ENCODE measurements at regions not wholly inside any gene's neighbourhood (a gene's known extent, or its start where the extent isn't known, plus 50 kb on each side); places are given as distances from the start of the nearest gene placed in this dataset.

DNA sequence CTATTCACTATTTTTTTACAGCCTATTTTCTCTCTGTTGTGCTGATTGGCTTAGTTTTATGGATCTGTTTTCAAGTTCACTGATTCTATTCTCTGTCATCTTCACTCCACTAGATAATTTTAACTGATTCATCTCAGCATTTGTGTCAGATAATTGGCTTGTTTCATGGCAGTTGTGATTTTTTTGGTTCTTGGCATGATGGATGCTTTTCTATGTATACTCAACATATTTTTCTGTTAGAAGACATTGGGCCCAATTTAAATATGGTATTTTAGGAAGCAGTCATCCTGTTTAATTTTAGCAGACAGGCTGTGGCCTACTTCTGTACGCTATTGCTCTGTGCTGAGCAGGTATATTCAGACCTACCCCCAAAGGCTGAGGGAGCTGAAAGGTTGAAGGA lies 1865.3 kb upstream of the ACO1 start:
- Histone ChIP-seq H3K9me3 (ENCODE audit: insufficient read depth in 2 of 2, low read depth in 1 of 2, low read length in 1 of 2) (peaks cover 9 to 13% of the 10 kb centered on the region in 2 experiments; a peak in 3 of 4 replicates), H2AFZ (ENCODE audit: low read length) (no peak overlapping the region), H2BK12ac (ENCODE audit: low read depth, low read length) (no peak overlapping the region), H3K36me3 (ENCODE audit: control insufficient read depth in 2 of 4, insufficient read depth in 4 of 4, low read length in 3 of 4) (no peaks in the 10 kb centered on the region), H3K23me2 (ENCODE audit: low read depth, low read length) (no peaks in the 10 kb centered on the region), H3K4me1 (replicated peaks in 1 of 4; ENCODE audit: control insufficient read depth in 3 of 4, insufficient read depth in 4 of 4, low read length in 3 of 4) (no peaks in the 10 kb centered on the region), H2BK20ac (ENCODE audit: low read length) (no peak overlapping the region), H4K91ac (replicated peaks; ENCODE audit: insufficient read length, low read length) (no peak overlapping the region), H3K56ac (replicated peaks; ENCODE audit: insufficient read length, low read depth, low read length) (no peak overlapping the region), H3K79me2 (ENCODE audit: control insufficient read depth in 1 of 2, insufficient read depth in 2 of 2, low read length in 2 of 2) (no peaks in the 10 kb centered on the region), H3K27ac (ENCODE audit: low read depth, low read length) (no peak overlapping the region), H3K9ac (replicated peaks in 1 of 4; ENCODE audit: extremely low read depth in 1 of 4, low read depth in 3 of 4, low read length in 3 of 4) (no peak overlapping the region), H2AK5ac (ENCODE audit: low read depth, low read length) (no peak overlapping the region), H3K23ac (ENCODE audit: insufficient read length) (no peak overlapping the region), H4K20me1 (replicated peaks in 1 of 2; ENCODE audit: control insufficient read depth in 1 of 2, insufficient read depth in 2 of 2, low read length in 2 of 2) (no peaks in the 10 kb centered on the region), H4K8ac (ENCODE audit: extremely low read depth, insufficient read depth, low read length) (no peak overlapping the region), H2BK5ac (ENCODE audit: low read depth, low read length) (no peak overlapping the region), H3K4me2 (ENCODE audit: insufficient read depth in 1 of 2, low read depth in 2 of 2, low read length in 2 of 2) (no peak overlapping the region), H2BK15ac (ENCODE audit: low read length) (no peak overlapping the region), H3K79me1 (ENCODE audit: low read depth, low read length) (no peaks in the 10 kb centered on the region), H3K14ac (ENCODE audit: insufficient read length) (no peak overlapping the region), H2BK120ac (replicated peaks; ENCODE audit: low read depth, low read length) (no peak overlapping the region), H3K4me3 (ENCODE audit: extremely low read depth in 1 of 4, insufficient read depth in 2 of 4, low read depth in 3 of 4, low read length in 4 of 4) (no peak overlapping the region), H3K27me3 (replicated peaks in 1 of 4; ENCODE audit: control insufficient read depth in 3 of 4, extremely low read depth in 1 of 4, insufficient read depth in 3 of 4, low read length in 3 of 4) (no peaks in the 10 kb centered on the region), H4K5ac (ENCODE audit: insufficient read length, low read depth, low read length) (no peak overlapping the region), H3K4ac (replicated peaks; ENCODE audit: insufficient read length, low read depth, low read length) (no peak overlapping the region), H3K18ac (ENCODE audit: extremely low read depth, low read length) (no peak overlapping the region)
- FAIRE-seq (no peak), DNase-seq (ENCODE audit: low read depth in 1 of 2, low spot score in 2 of 2) (no peak)
- ChIA-PET POLR2A (ENCODE audit: partially characterized antibody) (no interaction called here), CTCF (ENCODE audit: partially characterized antibody) (no interaction called here)
- 100% methylated on average over 1 of the region's 1 CpG; no CpG with 5 or more reads in 1 of the 2 experiments for WGBS, 2 experiments (ENCODE audit: extremely low coverage in 1 of 2, insufficient coverage in 1 of 2, insufficient read length in 1 of 2, insufficient replicate concordance in 2 of 2, low coverage in 1 of 2, low lambda C conversion rate in 2 of 2, missing lambda C conversion rate in 1 of 2)
- TF ChIP-seq RAD21 (IDR thresholded peaks at IDR 0.05 in 1 of 2, conservative IDR thresholded peaks at IDR 0.05 in 1 of 2; ENCODE audit: low read depth in 2 of 2, low read length in 2 of 2) (no peak), SUZ12 (IDR thresholded peaks at IDR 0.05; ENCODE audit: low read length) (no peak), RNF2 (IDR thresholded peaks at IDR 0.05; ENCODE audit: borderline replicate concordance, low read depth, low read length, missing control alignments, poor library complexity, severe bottlenecking) (no peak), POU5F1 (IDR thresholded peaks at IDR 0.05; ENCODE audit: low read depth, low read length) (no peak), KDM4A (IDR thresholded peaks at IDR 0.05; ENCODE audit: low read depth, low read length, severe bottlenecking) (no peak)
